ENCODE measurements at regions not wholly inside any gene's neighbourhood (a gene's known extent, or its start where the extent isn't known, plus 50 kb on each side); places are given as distances from the start of the nearest gene placed in this dataset.

- TF ChIP-seq USF2 (IDR thresholded peaks at IDR 0.05; ENCODE audit: low read depth, low read length), result no peak
- TF ChIP-seq CTCF (conservative IDR thresholded peaks at IDR 0.05; ENCODE audit: low read depth, low read length), result no peak
- no peak for TF ChIP-seq RFX5 (IDR thresholded peaks at IDR 0.05; ENCODE audit: low read depth, low read length)
These were observed 930.7 kb upstream of the HS3ST1 start for GRCh38 chr4:12359420-12359819.
